HG02798 (cell line): ENCODE measurements at regions not wholly inside any gene's neighbourhood (a gene's known extent, or its start where the extent isn't known, plus 50 kb on each side); places are given as distances from the start of the nearest gene placed in this dataset.
A peak's percentile ranks its signal among the peaks of the same experiment; 100 is the strongest.

Experiments
- ATAC-seq: cut with Tn5 transposase; IDR thresholded peaks from one replicate; pipeline ENCODE4 v1.9.1; 2021; ENCODE audit warnings: mild to moderate bottlenecking; ENCODE audit not compliant: unreplicated experiment, poor library complexity

- no peak for ATAC-seq
These were observed 249.3 kb downstream of the ATG4C start for GRCh38 chr1:63033211-63033610.

- ATAC-seq: no peak
These were observed 250.3 kb downstream of the ATG4C start for GRCh38 chr1:63034256-63034655.

GRCh38 chr1:63038586-63038985, 254.7 kb downstream of the ATG4C start:
- no peak for ATAC-seq

GRCh38 chr1:63041660-63042059, 257.7 kb downstream of the ATG4C start:
- no peak for ATAC-seq

GRCh38 chr1:63042278-63042677, 258.3 kb downstream of the ATG4C start:
- ATAC-seq: no peak

GRCh38 chr1:63046539-63046938, 262.6 kb downstream of the ATG4C start:
- ATAC-seq: peak; percentile 57

GRCh38 chr1:63049135-63049534, 265.2 kb downstream of the ATG4C start:
- no peak for ATAC-seq

GRCh38 chr1:63051356-63051755, 267.4 kb downstream of the ATG4C start:
- ATAC-seq: no peak

GRCh38 chr1:63051886-63052285, 268.0 kb downstream of the ATG4C start:
- ATAC-seq: no peak

GRCh38 chr1:63054184-63054583, 268.2 kb upstream of the FOXD3 start:
- no peak for ATAC-seq

- no peak for ATAC-seq
These were observed 259.0 kb upstream of the FOXD3 start for GRCh38 chr1:63063367-63063766.

- ATAC-seq: no peak
These were observed 258.2 kb upstream of the FOXD3 start for GRCh38 chr1:63064135-63064534.

- no peak for ATAC-seq
These were observed 253.7 kb upstream of the FOXD3 start for GRCh38 chr1:63068626-63069025.

- ATAC-seq: no peak
These were observed 253.2 kb upstream of the FOXD3 start for GRCh38 chr1:63069214-63069613.

- no peak for ATAC-seq
These were observed 248.8 kb upstream of the FOXD3 start for GRCh38 chr1:63073309-63074306.

- no peak for ATAC-seq
These were observed 248.0 kb upstream of the FOXD3 start for GRCh38 chr1:63074321-63074720.

- no peak for ATAC-seq
These were observed 239.6 kb upstream of the FOXD3 start for GRCh38 chr1:63082766-63083165.

GRCh38 chr1:63087966-63088365, 234.4 kb upstream of the FOXD3 start:
- no peak for ATAC-seq

GRCh38 chr1:63099188-63099587, 223.2 kb upstream of the FOXD3 start:
- no peak for ATAC-seq

GRCh38 chr1:63101336-63101735, 221.0 kb upstream of the FOXD3 start:
- ATAC-seq: no peak

GRCh38 chr1:63103682-63104081, 218.7 kb upstream of the FOXD3 start:
- ATAC-seq: no peak

GRCh38 chr1:63107066-63107465, 215.3 kb upstream of the FOXD3 start:
- ATAC-seq: no peak
